Smooth muscle cell (in vitro differentiated cells): ENCODE measurements at regions not wholly inside any gene's neighbourhood (a gene's known extent, or its start where the extent isn't known, plus 50 kb on each side); places are given as distances from the start of the nearest gene placed in this dataset.

Experiments used
- DNase-seq: peaks from one replicate; lab custom pipeline; 2025; ENCODE audit not compliant: unreplicated experiment; lab: John Stamatoyannopoulos, UW
- H2AFZ ChIP-seq: fragments of 200-600 bp; sonication (generic); 2 replicates; pipeline ENCODE4 v1.6.0; 2016; ENCODE audit warnings: antibody characterized with exemption, low read depth, mild to moderate bottlenecking
- H3F3A ChIP-seq: fragments of 200-600 bp; sonication (generic); 2 replicates; pipeline ENCODE4 v1.6.0; 2017; ENCODE audit warnings: antibody characterized with exemption, low read depth
- H3K27ac ChIP-seq: fragments of 200-600 bp; sonication (generic); 2 replicates; pipeline ENCODE4 v1.5.1; 2016; ENCODE audit warnings: low read depth, mild to moderate bottlenecking
- H3K27me3 ChIP-seq: fragments of 200-600 bp; sonication (generic); 2 replicates; pipeline ENCODE4 v1.6.1; 2016; ENCODE audit warnings: low read depth, mild to moderate bottlenecking
- H3K36me3 ChIP-seq: fragments of 200-600 bp; sonication (generic); 2 replicates; pipeline ENCODE4 v1.5.1; 2016; ENCODE audit warnings: low read depth
- H3K4me1 ChIP-seq: fragments of 200-600 bp; sonication (generic); 2 replicates; pipeline ENCODE4 v1.5.1; 2016; ENCODE audit warnings: low read depth
- H3K4me2 ChIP-seq: fragments of 200-600 bp; sonication (generic); 2 replicates; pipeline ENCODE4 v1.6.0; 2016; ENCODE audit warnings: mild to moderate bottlenecking
- H3K4me3 ChIP-seq: fragments of 200-600 bp; sonication (generic); 2 replicates; pipeline ENCODE4 v1.5.1; 2016; ENCODE audit warnings: mild to moderate bottlenecking
- H3K79me2 ChIP-seq: fragments of 200-600 bp; sonication (generic); 2 replicates; pipeline ENCODE4 v1.6.0; 2016; ENCODE audit warnings: low read depth, mild to moderate bottlenecking
- H3K9ac ChIP-seq: fragments of 200-600 bp; sonication (generic); 2 replicates; pipeline ENCODE4 v1.6.0; 2016; ENCODE audit warnings: low read depth
- H3K9me3 ChIP-seq: fragments of 200-600 bp; sonication (generic); replicated peaks from 2 replicates; pipeline ENCODE4 v1.5.1; 2016; ENCODE audit warnings: low read depth
- H4K20me1 ChIP-seq: fragments of 200-600 bp; sonication (generic); 2 replicates; pipeline ENCODE4 v1.6.0; 2016; ENCODE audit warnings: low read depth
- WGBS: methylation state at CpG from one replicate; pipeline ENCODE4 v1.1.7; 2016; ENCODE audit warnings: low lambda C conversion rate; 5-methylcytosine and 5-hydroxymethylcytosine counted together
- TF ChIP-seq, protein P1 (sequence below): fragments of 200-600 bp; sonication (generic); IDR thresholded peaks from 2 replicates; pipeline ENCODE4 v1.5.1; 2017; ENCODE audit warnings: borderline replicate concordance, mild to moderate bottlenecking, antibody characterized with exemption; ENCODE audit not compliant: insufficient read depth, poor library complexity, severe bottlenecking

DNA sequence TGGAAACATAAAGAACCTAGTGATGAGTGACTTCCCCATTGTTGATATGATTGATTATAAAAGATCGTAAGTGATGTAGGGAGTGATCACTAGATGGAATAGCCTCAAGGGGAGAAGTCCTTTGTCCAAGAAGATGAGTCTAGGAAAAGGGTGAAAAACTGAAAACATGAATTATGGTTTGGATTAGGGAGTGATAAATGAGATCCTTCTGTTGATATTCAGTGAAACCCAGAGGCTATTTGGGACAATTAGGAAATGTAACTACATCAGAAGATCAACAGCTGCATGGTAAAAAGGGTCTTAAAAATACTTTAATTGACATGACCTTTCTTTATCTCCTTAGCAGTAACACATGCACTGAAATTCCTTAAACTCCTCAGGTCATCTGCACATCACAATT, 124.0 kb upstream of the UNC5C start:
- Histone ChIP-seq H3K4me1 (peaks cover 7% of the 10 kb centered on the region), H3K27me3 (no peaks in the 10 kb centered on the region), H3K79me2 (no peaks in the 10 kb centered on the region), H4K20me1 (no peaks in the 10 kb centered on the region), H3K27ac (no peak overlapping the region), H3K9ac (no peak overlapping the region), H3K4me2 (no peak overlapping the region), H3K4me3 (no peak overlapping the region), H3F3A (no peaks in the 10 kb centered on the region), H2AFZ (no peak overlapping the region), H3K9me3 (no peaks in the 10 kb centered on the region), H3K36me3 (no peaks in the 10 kb centered on the region)
- DNase-seq, result no peak
- 88% methylated on average over 1 of the region's 1 CpG for WGBS
- TF ChIP-seq, protein P1, sequence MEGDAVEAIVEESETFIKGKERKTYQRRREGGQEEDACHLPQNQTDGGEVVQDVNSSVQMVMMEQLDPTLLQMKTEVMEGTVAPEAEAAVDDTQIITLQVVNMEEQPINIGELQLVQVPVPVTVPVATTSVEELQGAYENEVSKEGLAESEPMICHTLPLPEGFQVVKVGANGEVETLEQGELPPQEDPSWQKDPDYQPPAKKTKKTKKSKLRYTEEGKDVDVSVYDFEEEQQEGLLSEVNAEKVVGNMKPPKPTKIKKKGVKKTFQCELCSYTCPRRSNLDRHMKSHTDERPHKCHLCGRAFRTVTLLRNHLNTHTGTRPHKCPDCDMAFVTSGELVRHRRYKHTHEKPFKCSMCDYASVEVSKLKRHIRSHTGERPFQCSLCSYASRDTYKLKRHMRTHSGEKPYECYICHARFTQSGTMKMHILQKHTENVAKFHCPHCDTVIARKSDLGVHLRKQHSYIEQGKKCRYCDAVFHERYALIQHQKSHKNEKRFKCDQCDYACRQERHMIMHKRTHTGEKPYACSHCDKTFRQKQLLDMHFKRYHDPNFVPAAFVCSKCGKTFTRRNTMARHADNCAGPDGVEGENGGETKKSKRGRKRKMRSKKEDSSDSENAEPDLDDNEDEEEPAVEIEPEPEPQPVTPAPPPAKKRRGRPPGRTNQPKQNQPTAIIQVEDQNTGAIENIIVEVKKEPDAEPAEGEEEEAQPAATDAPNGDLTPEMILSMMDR, result no peak

DNA sequence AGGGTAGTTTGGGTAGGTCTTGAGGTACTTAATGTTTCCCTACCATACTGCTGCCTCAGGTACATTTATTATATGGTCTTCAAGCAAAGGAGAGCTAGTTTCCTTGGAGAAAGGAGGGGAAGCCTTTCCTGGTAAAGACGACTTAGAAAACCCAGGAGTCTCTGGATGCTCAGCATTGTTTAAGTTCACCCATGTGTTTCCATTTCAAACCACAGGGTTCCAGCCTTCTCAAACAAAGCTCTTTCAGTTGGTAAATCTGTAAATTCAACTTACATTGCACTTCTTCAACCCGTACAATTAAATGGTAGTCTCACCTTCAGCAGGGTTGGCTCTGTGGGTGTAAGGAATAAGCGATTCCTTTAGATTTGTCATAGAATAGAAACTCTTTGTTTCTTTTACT, 111.9 kb upstream of the UNC5C start:
- TF ChIP-seq, protein P1, result no peak
- no peaks in the 10 kb centered on the region for H3F3A ChIP-seq
- no peaks in the 10 kb centered on the region for H3K27me3 ChIP-seq
- no peaks in the 10 kb centered on the region for H3K9me3 ChIP-seq
- H3K27ac ChIP-seq, result no peak overlapping the region
- no peaks in the 10 kb centered on the region for H3K79me2 ChIP-seq
- no peak overlapping the region for H3K4me3 ChIP-seq
- H3K4me2 ChIP-seq, result no peak overlapping the region
- no peaks in the 10 kb centered on the region for H3K4me1 ChIP-seq
- WGBS, result 85% methylated on average over 3 of the region's 3 CpGs
- DNase-seq, result no peak
- H3K36me3 ChIP-seq, result no peaks in the 10 kb centered on the region
- H2AFZ ChIP-seq, result no peak overlapping the region
- H3K9ac ChIP-seq, result no peak overlapping the region
- no peaks in the 10 kb centered on the region for H4K20me1 ChIP-seq

DNA sequence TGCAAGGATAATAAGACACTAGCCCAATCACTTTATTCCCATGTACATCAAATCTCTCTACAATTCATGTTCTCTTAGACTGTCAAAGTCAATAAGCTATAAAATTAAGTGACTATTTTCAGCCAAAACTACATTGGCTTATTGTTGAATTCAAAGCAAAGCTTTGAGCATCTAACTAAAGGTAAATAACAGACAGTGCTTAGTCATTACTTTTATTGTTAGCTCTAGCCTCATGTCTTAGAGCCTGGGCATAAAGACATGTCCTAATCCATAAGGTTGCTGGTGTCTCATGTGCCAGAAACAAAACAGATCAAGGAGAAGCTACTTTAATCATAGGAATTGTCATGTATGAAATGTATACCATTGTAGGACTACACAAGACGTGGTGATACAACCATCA, 103.1 kb upstream of the UNC5C start:
- Histone ChIP-seq H3K4me1 (no peaks in the 10 kb centered on the region), H3K4me3 (no peak overlapping the region), H4K20me1 (no peaks in the 10 kb centered on the region), H3K27ac (no peak overlapping the region), H2AFZ (no peak overlapping the region), H3K4me2 (no peak overlapping the region), H3K79me2 (no peaks in the 10 kb centered on the region), H3K9ac (no peak overlapping the region), H3K27me3 (no peaks in the 10 kb centered on the region), H3F3A (no peaks in the 10 kb centered on the region), H3K36me3 (no peaks in the 10 kb centered on the region), H3K9me3 (no peaks in the 10 kb centered on the region)
- DNase-seq, result no peak
- TF ChIP-seq, protein P1, result no peak
- WGBS, result 92% methylated on average over 1 of the region's 1 CpG

DNA sequence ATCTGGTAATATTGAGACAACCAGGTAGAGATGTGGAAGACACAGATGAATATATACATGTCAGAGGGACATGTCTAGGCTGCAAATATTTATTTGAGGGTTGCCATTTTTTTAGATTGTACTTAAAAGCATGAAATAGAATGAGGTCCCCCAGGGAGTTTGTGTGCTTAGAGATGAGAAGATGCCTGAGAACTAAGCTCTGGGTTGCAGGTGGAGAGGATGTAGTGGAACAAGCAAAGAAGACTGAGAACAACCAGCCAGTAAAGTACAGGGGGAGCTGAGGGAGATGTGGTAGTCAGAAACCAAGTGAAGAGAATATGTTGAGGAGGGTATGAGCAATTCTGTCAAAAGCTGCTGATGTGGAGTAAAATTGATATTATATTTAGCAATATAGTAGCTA, 95.6 kb upstream of the UNC5C start:
- H3F3A ChIP-seq, result no peaks in the 10 kb centered on the region
- TF ChIP-seq, protein P1, result no peak
- no peaks in the 10 kb centered on the region for H3K4me1 ChIP-seq
- no peaks in the 10 kb centered on the region for H3K79me2 ChIP-seq
- no peak overlapping the region for H3K4me2 ChIP-seq
- H3K27ac ChIP-seq, result no peak overlapping the region
- H4K20me1 ChIP-seq, result no peaks in the 10 kb centered on the region
- no peak overlapping the region for H2AFZ ChIP-seq
- no peaks in the 10 kb centered on the region for H3K27me3 ChIP-seq
- H3K9me3 ChIP-seq, result no peaks in the 10 kb centered on the region
- no peak overlapping the region for H3K9ac ChIP-seq
- H3K36me3 ChIP-seq, result no peaks in the 10 kb centered on the region
- H3K4me3 ChIP-seq, result no peak overlapping the region
- no peak for DNase-seq
